Transverse colon (tissue), 4 donors: ENCODE measurements at regions not wholly inside any gene's neighbourhood (a gene's known extent, or its start where the extent isn't known, plus 50 kb on each side); places are given as distances from the start of the nearest gene placed in this dataset.

ENCODE experiments used
- DNase-seq: peaks from one replicate; pipeline ENCODE4 v3.0.0-alpha.2; 2019
- H3K27ac ChIP-seq, 4 donors: fragments of 200-600 bp; sonication (generic); 2 replicates each; pipeline ENCODE4 v1.5.1; 2016 to 2018; ENCODE audit warnings: inconsistent platforms in 4 of 4
- H3K27me3 ChIP-seq: fragments of 200-600 bp; sonication (generic); 2 replicates; pipeline ENCODE4 v1.5.1; 2017; ENCODE audit warnings: inconsistent platforms
- H3K36me3 ChIP-seq, 4 donors: fragments of 200-600 bp; sonication (generic); 2 replicates each; pipeline ENCODE4 v1.5.1; 2017 to 2019; ENCODE audit warnings: inconsistent platforms in 4 of 4
- H3K4me1 ChIP-seq, 4 donors: fragments of 200-600 bp; sonication (generic); 2 replicates each; pipeline ENCODE4 v1.5.1; 2017 to 2020; ENCODE audit warnings: inconsistent platforms in 4 of 4
- H3K4me3 ChIP-seq, 4 donors: fragments of 200-600 bp; sonication (generic); 1 replicate in 1 of 4; 2 replicates in 3 of 4; pipeline versions ENCODE4 v1.5.1 to v1.6.1; 2017 to 2019; ENCODE audit warnings: inconsistent platforms in 4 of 4
- H3K9me3 ChIP-seq, 2 donors: fragments of 200-600 bp; sonication (generic); 2 replicates each; pipeline ENCODE4 v1.5.1; 2017 to 2019; ENCODE audit warnings: inconsistent platforms in 2 of 2
- CTCF ChIP-seq, 5 experiments: fragments of 200-600 bp in 3 of 5; fragments of 450-650 bp in 2 of 5; sonication (generic) in 3 of 5; IDR thresholded peaks; 1 replicate in 2 of 5; 2 replicates in 3 of 5; pipeline ENCODE4 v1.5.1; 2016 to 2017; ENCODE audit warnings: antibody characterized with exemption in 5 of 5, inconsistent platforms in 3 of 5, mild to moderate bottlenecking in 2 of 5, moderate library complexity in 1 of 5
- EP300 ChIP-seq: sonication (generic); formaldehyde crosslinking; IDR thresholded peaks from one replicate; pipeline ENCODE4 v1.6.1; 2017; ENCODE audit warnings: antibody characterized with exemption, low read depth
- POLR2A ChIP-seq: fragments of 450-650 bp; IDR thresholded peaks from one replicate; pipeline ENCODE4 v1.6.1; 2016; ENCODE audit warnings: antibody characterized with exemption, mild to moderate bottlenecking, moderate library complexity
- POLR2AphosphoS5 ChIP-seq, 3 donors: sonication (generic); formaldehyde crosslinking; IDR thresholded peaks; one replicate each; pipeline ENCODE4 v1.6.1; 2016; ENCODE audit warnings: antibody characterized with exemption in 3 of 3
- WGBS, 2 donors: methylation state at CpG; one replicate each; pipeline ENCODE4 v1.1.5; 2018; ENCODE audit warnings: low coverage in 1 of 2; 5-methylcytosine and 5-hydroxymethylcytosine counted together
- in situ Hi-C, 4 donors: fragments of 200-750 bp; cut with MboI; loops; one replicate each; pipeline versions ENCODE4 v1.15.0 to v1.15.1; 2017; ENCODE audit warnings: low sequenced_read_pairs in 3 of 4, low pct_ligation_motif_present in 1 of 4, low pct_unique_long_range_greater_than_20kb in 1 of 4
- intact Hi-C: fragments of 100-400 bp; cut with DNase I; formaldehyde crosslinking; loops from one replicate; pipeline ENCODE4 v1.15.1; 2023; ENCODE audit warnings: low total_unique reads

DNA sequence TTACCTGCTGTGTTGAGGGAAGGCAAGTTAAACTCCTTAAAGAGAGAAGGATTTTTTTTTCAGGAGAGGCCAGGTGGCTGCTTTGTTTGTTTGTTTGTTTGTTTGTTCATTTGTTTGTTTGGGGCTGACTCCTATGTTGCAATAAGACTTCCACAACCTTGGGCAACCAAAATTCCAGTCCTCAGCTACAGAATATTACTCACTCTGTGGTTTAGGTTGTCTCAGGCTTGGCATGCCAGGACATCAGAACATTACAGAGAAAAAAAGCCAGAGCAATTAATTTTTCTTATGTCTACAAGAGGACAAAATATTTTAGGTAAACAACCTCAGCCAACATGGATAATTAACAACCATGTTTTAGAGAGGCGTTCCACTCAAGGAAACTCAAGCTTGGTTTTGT lies 156.7 kb upstream of the ATP11B start:
- in situ Hi-C loops = no loop called here

DNA sequence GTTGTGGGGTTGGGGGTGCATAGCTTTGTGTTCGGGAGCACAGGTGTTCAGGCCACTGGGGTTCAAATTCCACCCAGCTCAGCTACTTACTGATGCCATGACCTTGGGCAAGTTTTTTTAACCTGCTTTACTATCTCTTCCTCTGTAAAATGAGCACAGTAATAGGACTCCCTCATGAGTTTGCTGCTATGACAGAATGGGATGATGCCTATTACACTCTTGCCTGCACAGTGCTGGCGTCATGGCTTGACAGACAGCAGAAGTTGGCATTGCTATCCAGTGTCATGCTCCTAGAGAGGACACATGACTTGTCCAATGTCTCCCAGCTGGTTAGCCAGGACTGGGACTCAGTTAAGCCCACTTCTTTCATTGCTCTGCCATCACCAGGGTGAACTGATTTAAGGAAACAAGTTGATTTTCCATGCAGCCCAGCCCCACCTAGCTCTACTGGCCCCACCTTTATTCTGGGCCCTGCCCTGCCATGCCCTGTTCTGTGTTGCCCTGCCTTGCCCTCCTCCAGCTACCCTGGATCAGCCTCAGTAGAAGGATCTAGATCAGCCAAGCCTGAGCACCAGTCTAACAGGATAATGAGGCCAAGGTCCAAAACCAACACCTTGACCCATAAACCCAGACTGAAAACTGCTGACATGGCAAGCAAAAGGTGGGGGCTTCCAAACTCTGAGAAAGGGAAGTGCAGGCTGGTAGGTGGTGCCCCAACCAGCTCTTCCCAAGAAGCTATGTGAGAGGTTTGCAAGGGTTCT lies 155.8 kb upstream of the ATP11B start:
- Histone ChIP-seq H3K4me1 (peaks cover 0 to 29% (median 15%) of the 10 kb centered on the region in 4 donors), H3K36me3 (no peaks in the 10 kb centered on the region), H3K27ac (peak overlapping the region; percentile 58 to 72 (median 69)), H3K4me3 (no peak overlapping the region), H3K9me3 (peaks cover 3 to 4% of the 10 kb centered on the region in 2 donors), H3K27me3 (no peaks in the 10 kb centered on the region)
- 50 to 59% methylated on average over 1 to 2 of the region's 2 CpGs for WGBS, 2 donors
- no peak for TF ChIP-seq CTCF (IDR thresholded peaks at IDR 0.05)
- peak in 1 of 3 donors; percentile 17 for TF ChIP-seq POLR2AphosphoS5 (IDR thresholded peaks at IDR 0.05)
- no peak for TF ChIP-seq POLR2A
- intact Hi-C loops (no loop called here), in situ Hi-C loops (no loop called here)
- peak; percentile 75 for DNase-seq

More for the DNA sequence above, 156.7 kb upstream of the ATP11B start:
- WGBS, 2 donors = 74 to 80% methylated on average over 1 of the region's 1 CpG
- no peaks in the 10 kb centered on the region for H3K27me3 ChIP-seq
- no peak overlapping the region for H3K4me3 ChIP-seq
- no peak for TF ChIP-seq EP300
- no peak for TF ChIP-seq POLR2A
- no peak for TF ChIP-seq POLR2AphosphoS5 (IDR thresholded peaks at IDR 0.05)
- no peak for TF ChIP-seq CTCF (IDR thresholded peaks at IDR 0.05)
- H3K9me3 ChIP-seq = peaks cover 3 to 4% of the 10 kb centered on the region in 2 donors
- H3K27ac ChIP-seq = peak overlapping the region; percentile 58 to 72 (median 69)
- no peak for DNase-seq
- intact Hi-C loops = no loop called here
- no peaks in the 10 kb centered on the region for H3K36me3 ChIP-seq
- peaks cover 0 to 22% (median 12%) of the 10 kb centered on the region in 4 donors for H3K4me1 ChIP-seq

- Histone ChIP-seq H3K27ac (peak overlapping the region; percentile 64 to 78 (median 74)), H3K4me3 (no peak overlapping the region), H3K4me1 (peaks cover 8 to 30% (median 18%) of the 10 kb centered on the region in 4 donors), H3K36me3 (no peaks in the 10 kb centered on the region), H3K9me3 (peaks cover 3 to 4% of the 10 kb centered on the region in 2 donors), H3K27me3 (no peaks in the 10 kb centered on the region)
- in situ Hi-C loops (no loop called here), intact Hi-C loops (no loop called here)
- WGBS, 2 donors = 50 to 69% methylated on average over 2 to 3 of the region's 3 CpGs
- no peak for DNase-seq
- TF ChIP-seq EP300 = no peak
- no peak for TF ChIP-seq POLR2A
- no peak for TF ChIP-seq CTCF (IDR thresholded peaks at IDR 0.05)
- TF ChIP-seq POLR2AphosphoS5 (IDR thresholded peaks at IDR 0.05) = no peak
Measured at GRCh38 chr3:182644013-182644412, 149.3 kb upstream of the ATP11B start.

GRCh38 chr3:182644790-182645433 lies 148.4 kb upstream of the ATP11B start:
- 78 to 83% methylated on average over 5 of the region's 5 CpGs for WGBS, 2 donors
- peaks cover 8 to 30% (median 19%) of the 10 kb centered on the region in 4 donors for H3K4me1 ChIP-seq
- in situ Hi-C loops = no loop called here

More at GRCh38 chr3:182644790-182645433, 148.4 kb upstream of the ATP11B start:
- Histone ChIP-seq H3K36me3 (no peaks in the 10 kb centered on the region), H3K4me3 (no peak overlapping the region), H3K9me3 (peaks cover 2 to 3% of the 10 kb centered on the region in 2 donors), H3K27me3 (no peaks in the 10 kb centered on the region), H3K27ac (peak overlapping the region in 3 of 4 donors; percentile 71 to 78 (median 78))
- intact Hi-C loops = no loop called here
- TF ChIP-seq CTCF (IDR thresholded peaks at IDR 0.05) = no peak
- no peak for TF ChIP-seq EP300
- no peak for TF ChIP-seq POLR2A
- TF ChIP-seq POLR2AphosphoS5 (IDR thresholded peaks at IDR 0.05) = no peak
- no peak for DNase-seq
